ENCODE measurements at regions not wholly inside any gene's neighbourhood (a gene's known extent, or its start where the extent isn't known, plus 50 kb on each side); places are given as distances from the start of the nearest gene placed in this dataset.

DNA sequence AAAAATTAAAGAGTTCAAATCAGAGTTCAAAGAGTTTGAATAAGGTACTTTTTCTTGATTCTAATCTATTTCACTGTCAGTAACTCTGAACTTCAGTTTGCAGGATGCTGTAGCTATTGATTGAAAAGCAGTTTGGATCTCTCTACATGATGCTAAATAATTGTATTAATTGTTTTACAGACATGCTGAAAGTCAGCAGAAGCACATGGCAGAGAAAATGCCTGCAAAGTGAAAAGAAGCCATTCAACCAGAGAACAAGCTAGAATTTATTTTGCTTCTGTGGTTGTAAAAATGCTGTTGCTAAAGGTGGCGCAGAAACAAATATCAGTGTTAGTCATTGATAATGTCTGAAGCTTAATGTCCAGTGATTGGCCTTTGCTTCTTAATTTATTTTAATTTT, 92.1 kb upstream of the IL12A start:
- ATAC-seq: no peak
- TF ChIP-seq ZFP30 (CRISPR knock-in tag; IDR thresholded peaks at IDR 0.05) (no peak), ESRRG (CRISPR knock-in tag; IDR thresholded peaks at IDR 0.05) (no peak), OSR1 (CRISPR knock-in tag; IDR thresholded peaks at IDR 0.05) (no peak), ZC3H10 (CRISPR knock-in tag; IDR thresholded peaks at IDR 0.05) (no peak), SNAI2 (CRISPR knock-in tag; IDR thresholded peaks at IDR 0.05) (no peak), CSDC2 (CRISPR knock-in tag; IDR thresholded peaks at IDR 0.05) (no peak), ISL1 (CRISPR knock-in tag; IDR thresholded peaks at IDR 0.05) (no peak)
- TF ChIP-seq, protein P1, sequence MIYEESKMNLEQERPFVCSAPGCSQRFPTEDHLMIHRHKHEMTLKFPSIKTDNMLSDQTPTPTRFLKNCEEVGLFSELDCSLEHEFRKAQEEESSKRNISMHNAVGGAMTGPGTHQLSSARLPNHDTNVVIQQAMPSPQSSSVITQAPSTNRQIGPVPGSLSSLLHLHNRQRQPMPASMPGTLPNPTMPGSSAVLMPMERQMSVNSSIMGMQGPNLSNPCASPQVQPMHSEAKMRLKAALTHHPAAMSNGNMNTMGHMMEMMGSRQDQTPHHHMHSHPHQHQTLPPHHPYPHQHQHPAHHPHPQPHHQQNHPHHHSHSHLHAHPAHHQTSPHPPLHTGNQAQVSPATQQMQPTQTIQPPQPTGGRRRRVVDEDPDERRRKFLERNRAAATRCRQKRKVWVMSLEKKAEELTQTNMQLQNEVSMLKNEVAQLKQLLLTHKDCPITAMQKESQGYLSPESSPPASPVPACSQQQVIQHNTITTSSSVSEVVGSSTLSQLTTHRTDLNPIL (CRISPR knock-in tag; IDR thresholded peaks at IDR 0.05; ENCODE audit: low read depth): no peak
- TF ChIP-seq, protein P2, sequence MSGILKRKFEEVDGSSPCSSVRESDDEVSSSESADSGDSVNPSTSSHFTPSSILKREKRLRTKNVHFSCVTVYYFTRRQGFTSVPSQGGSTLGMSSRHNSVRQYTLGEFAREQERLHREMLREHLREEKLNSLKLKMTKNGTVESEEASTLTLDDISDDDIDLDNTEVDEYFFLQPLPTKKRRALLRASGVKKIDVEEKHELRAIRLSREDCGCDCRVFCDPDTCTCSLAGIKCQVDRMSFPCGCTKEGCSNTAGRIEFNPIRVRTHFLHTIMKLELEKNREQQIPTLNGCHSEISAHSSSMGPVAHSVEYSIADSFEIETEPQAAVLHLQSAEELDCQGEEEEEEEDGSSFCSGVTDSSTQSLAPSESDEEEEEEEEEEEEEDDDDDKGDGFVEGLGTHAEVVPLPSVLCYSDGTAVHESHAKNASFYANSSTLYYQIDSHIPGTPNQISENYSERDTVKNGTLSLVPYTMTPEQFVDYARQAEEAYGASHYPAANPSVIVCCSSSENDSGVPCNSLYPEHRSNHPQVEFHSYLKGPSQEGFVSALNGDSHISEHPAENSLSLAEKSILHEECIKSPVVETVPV (CRISPR knock-in tag; IDR thresholded peaks at IDR 0.05): no peak

DNA sequence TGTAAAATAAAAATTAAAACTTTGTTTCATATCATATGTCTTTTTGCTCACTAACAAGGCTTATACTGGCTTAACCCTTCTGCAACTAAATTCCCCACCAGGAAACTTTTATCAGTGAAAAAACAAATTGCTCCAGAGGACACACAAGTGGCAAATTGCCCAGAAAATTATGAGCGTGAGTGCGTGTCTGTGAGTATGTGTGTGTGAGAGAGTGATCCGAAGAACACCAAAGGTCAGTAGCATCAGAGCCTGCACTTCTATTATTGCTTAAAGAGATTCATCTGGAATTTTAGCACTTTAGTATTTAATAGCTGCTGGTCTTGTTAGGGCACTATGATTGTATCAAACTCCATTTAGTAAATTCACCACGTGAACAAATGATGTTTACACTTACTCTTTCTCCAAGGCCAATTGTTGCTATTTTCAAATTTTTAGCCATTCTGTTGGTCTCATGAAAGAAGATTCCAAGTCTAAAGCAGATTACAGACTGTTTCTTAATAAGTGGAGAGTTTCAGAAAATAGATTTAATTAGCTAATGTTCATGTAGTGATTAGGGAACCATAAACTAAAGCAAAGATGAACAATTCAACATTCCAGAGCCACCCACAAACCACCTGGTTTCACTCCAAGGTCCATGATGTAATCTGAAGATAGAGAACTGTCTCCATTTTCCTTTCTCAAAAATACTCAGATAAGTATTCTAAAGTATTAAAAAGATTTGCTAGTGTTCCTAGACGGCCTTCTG, 91.1 kb upstream of the IL12A start:
- TF ChIP-seq ISL1 (CRISPR knock-in tag; IDR thresholded peaks at IDR 0.05): peak; percentile 83
- peak; percentile 78; the same call in 1 of the 2 replicates for TF ChIP-seq SNAI2 (CRISPR knock-in tag; IDR thresholded peaks at IDR 0.05)
- TF ChIP-seq, protein P2 (CRISPR knock-in tag; IDR thresholded peaks at IDR 0.05): 0 out of 2 replicates have a peak, but pooled peaks have one; percentile 37
- TF ChIP-seq TCF4 (CRISPR knock-in tag; IDR thresholded peaks at IDR 0.05; ENCODE audit: borderline replicate concordance): peak; percentile 10; the same call in 1 of the 2 replicates
- TF ChIP-seq BACH2 (CRISPR knock-in tag; IDR thresholded peaks at IDR 0.05; ENCODE audit: borderline replicate concordance): no peak
- ATAC-seq: no peak

DNA sequence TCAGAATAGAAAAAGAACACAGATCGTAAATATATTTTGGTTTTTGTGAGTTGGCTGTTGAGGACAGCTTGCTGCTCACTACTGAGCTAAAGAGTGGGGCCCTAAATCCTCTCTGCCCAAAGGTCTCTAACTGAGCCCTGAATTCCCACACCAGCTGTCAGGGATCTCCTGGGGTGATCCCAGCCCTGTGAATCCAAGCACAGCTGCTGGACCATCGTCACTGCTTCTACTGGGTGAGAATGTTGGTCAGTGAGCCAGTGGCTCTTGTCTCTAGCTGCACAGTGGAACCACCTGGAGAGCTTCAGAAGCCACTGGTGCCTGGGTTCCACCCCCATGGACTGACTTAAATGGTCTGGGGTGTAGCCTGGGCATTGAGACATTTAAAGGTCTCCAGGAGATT, 90.5 kb upstream of the IL12A start:
- TF ChIP-seq CSDC2 (CRISPR knock-in tag; IDR thresholded peaks at IDR 0.05) (no peak), ARNTL (CRISPR knock-in tag; IDR thresholded peaks at IDR 0.05; ENCODE audit: borderline replicate concordance, low read depth) (no peak), OSR1 (CRISPR knock-in tag; IDR thresholded peaks at IDR 0.05) (no peak), TCF4 (CRISPR knock-in tag; IDR thresholded peaks at IDR 0.05; ENCODE audit: borderline replicate concordance) (no peak), ZC3H10 (CRISPR knock-in tag; IDR thresholded peaks at IDR 0.05) (no peak), ZFP30 (CRISPR knock-in tag; IDR thresholded peaks at IDR 0.05) (no peak), ESRRG (CRISPR knock-in tag; IDR thresholded peaks at IDR 0.05) (no peak)
- TF ChIP-seq, protein P2 (CRISPR knock-in tag; IDR thresholded peaks at IDR 0.05): no peak
- no peak for ATAC-seq

DNA sequence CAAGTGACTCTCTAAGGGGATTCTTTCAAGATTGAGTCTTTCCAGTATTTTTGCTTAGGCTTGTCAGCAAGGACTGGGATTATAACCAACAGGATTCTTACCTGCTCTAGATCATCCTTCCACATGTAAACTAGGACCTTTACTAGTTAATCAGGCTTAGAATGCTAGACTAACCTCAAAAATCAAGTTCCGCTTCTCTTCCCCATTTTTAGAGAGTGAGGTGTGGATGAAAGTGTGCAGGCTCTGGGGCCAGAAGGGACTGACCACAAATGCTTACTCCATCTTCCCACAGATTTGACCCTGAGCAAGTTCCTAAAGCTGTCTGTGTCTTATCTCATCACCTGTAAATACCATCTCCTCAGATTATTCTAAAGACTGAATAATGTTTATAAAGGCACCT, 89.5 kb upstream of the IL12A start:
- TF ChIP-seq SNAI2 (CRISPR knock-in tag; IDR thresholded peaks at IDR 0.05): no peak
- TF ChIP-seq, protein P1 (CRISPR knock-in tag; IDR thresholded peaks at IDR 0.05; ENCODE audit: low read depth): no peak
- no peak for TF ChIP-seq ZFP3 (CRISPR knock-in tag; IDR thresholded peaks at IDR 0.05)
- TF ChIP-seq, protein P3, sequence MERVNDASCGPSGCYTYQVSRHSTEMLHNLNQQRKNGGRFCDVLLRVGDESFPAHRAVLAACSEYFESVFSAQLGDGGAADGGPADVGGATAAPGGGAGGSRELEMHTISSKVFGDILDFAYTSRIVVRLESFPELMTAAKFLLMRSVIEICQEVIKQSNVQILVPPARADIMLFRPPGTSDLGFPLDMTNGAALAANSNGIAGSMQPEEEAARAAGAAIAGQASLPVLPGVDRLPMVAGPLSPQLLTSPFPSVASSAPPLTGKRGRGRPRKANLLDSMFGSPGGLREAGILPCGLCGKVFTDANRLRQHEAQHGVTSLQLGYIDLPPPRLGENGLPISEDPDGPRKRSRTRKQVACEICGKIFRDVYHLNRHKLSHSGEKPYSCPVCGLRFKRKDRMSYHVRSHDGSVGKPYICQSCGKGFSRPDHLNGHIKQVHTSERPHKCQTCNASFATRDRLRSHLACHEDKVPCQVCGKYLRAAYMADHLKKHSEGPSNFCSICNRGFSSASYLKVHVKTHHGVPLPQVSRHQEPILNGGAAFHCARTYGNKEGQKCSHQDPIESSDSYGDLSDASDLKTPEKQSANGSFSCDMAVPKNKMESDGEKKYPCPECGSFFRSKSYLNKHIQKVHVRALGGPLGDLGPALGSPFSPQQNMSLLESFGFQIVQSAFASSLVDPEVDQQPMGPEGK (CRISPR knock-in tag; IDR thresholded peaks at IDR 0.05; ENCODE audit: borderline replicate concordance): no peak
- no peak for TF ChIP-seq ISL1 (CRISPR knock-in tag; IDR thresholded peaks at IDR 0.05)
- TF ChIP-seq GLIS3 (CRISPR knock-in tag; IDR thresholded peaks at IDR 0.05): no peak
- no peak for TF ChIP-seq ZNF565 (CRISPR knock-in tag; conservative IDR thresholded peaks at IDR 0.05; ENCODE audit: low read depth)
- TF ChIP-seq TCF4 (CRISPR knock-in tag; IDR thresholded peaks at IDR 0.05; ENCODE audit: borderline replicate concordance): no peak
- TF ChIP-seq OSR1 (CRISPR knock-in tag; IDR thresholded peaks at IDR 0.05): no peak
- no peak for TF ChIP-seq ZFP30 (CRISPR knock-in tag; IDR thresholded peaks at IDR 0.05)
- TF ChIP-seq ZC3H10 (CRISPR knock-in tag; IDR thresholded peaks at IDR 0.05): no peak
- no peak for TF ChIP-seq CSDC2 (CRISPR knock-in tag; IDR thresholded peaks at IDR 0.05)
- TF ChIP-seq TOX (CRISPR knock-in tag; IDR thresholded peaks at IDR 0.05; ENCODE audit: borderline replicate concordance): no peak
- no peak for TF ChIP-seq ESRRG (CRISPR knock-in tag; IDR thresholded peaks at IDR 0.05)
- TF ChIP-seq ZNF70 (CRISPR knock-in tag; IDR thresholded peaks at IDR 0.05): no peak
- TF ChIP-seq BACH2 (CRISPR knock-in tag; IDR thresholded peaks at IDR 0.05; ENCODE audit: borderline replicate concordance): no peak
- TF ChIP-seq ZNF8 (CRISPR knock-in tag; IDR thresholded peaks at IDR 0.05): no peak
- TF ChIP-seq RARB (CRISPR knock-in tag; IDR thresholded peaks at IDR 0.05): no peak

More for the DNA sequence above, 89.5 kb upstream of the IL12A start:
- no peak for ATAC-seq

All from SK-N-SH treated with all-trans-retinoic acid at 6 μM for 48 hours (cell line).